ENCODE measurements at regions not wholly inside any gene's neighbourhood (a gene's known extent, or its start where the extent isn't known, plus 50 kb on each side); places are given as distances from the start of the nearest gene placed in this dataset.
"Not testable (repeated sequence)": the region's sequence is repeated elsewhere in the genome, so short reads cannot be mapped to it uniquely, and the experiment has no call there.

DNA sequence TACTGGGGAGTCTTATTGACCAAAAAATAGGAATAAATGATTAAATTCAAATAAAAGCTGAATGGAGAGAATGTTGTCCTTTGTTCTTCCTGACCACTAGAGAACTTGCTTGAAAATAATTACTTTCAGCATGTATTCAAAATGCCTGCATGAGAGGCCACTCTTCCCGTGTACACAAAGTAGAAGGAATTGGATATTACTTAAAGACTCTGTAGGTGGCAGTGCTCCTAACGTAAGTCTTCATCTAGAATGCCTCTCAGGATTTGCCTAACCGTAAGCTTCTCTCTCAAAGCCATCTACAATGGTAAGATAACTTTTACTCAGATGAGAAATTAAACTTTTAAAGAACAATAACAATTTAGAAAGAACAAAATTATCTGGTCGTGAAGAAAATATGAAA is 620.0 kb upstream of the CCNG1 start:
- Histone ChIP-seq H3K9me3 (ENCODE audit: low read length) (no peaks in the 10 kb centered on the region), H3K9me2 (ENCODE audit: insufficient read depth, low read length) (no peaks in the 10 kb centered on the region), H3K79me2 (replicated peaks; ENCODE audit: insufficient read depth, low read length) (no peaks in the 10 kb centered on the region), H4K20me1 (ENCODE audit: insufficient read depth) (no peaks in the 10 kb centered on the region), H3K27me3 (ENCODE audit: insufficient read depth, low read depth, low read length) (no peaks in the 10 kb centered on the region), H3K4me3 (ENCODE audit: low read length) (no peak overlapping the region), H3F3A (ENCODE audit: insufficient read depth, low read length, poor library complexity, severe bottlenecking) (no peaks in the 10 kb centered on the region), H3K27ac (ENCODE audit: low read length) (no peak overlapping the region), H3K36me3 (ENCODE audit: insufficient read depth, low read length) (no peaks in the 10 kb centered on the region), H3K4me2 (ENCODE audit: low read length) (no peak overlapping the region), H3K9ac (ENCODE audit: low read length) (no peak overlapping the region), H2AFZ (ENCODE audit: low read depth, low read length) (no peak overlapping the region)
- no peak for TF ChIP-seq POLR2AphosphoS5 (IDR thresholded peaks at IDR 0.05)
- TF ChIP-seq MXI1 (conservative IDR thresholded peaks at IDR 0.05; ENCODE audit: poor library complexity, severe bottlenecking) = no peak
- TF ChIP-seq RAD21 (conservative IDR thresholded peaks at IDR 0.05) = no peak
- TF ChIP-seq TAF1 (IDR thresholded peaks at IDR 0.05; ENCODE audit: low read depth) = no peak
- no peak for TF ChIP-seq EP300 (conservative IDR thresholded peaks at IDR 0.05; ENCODE audit: poor library complexity, severe bottlenecking)
- TF ChIP-seq, protein P1, sequence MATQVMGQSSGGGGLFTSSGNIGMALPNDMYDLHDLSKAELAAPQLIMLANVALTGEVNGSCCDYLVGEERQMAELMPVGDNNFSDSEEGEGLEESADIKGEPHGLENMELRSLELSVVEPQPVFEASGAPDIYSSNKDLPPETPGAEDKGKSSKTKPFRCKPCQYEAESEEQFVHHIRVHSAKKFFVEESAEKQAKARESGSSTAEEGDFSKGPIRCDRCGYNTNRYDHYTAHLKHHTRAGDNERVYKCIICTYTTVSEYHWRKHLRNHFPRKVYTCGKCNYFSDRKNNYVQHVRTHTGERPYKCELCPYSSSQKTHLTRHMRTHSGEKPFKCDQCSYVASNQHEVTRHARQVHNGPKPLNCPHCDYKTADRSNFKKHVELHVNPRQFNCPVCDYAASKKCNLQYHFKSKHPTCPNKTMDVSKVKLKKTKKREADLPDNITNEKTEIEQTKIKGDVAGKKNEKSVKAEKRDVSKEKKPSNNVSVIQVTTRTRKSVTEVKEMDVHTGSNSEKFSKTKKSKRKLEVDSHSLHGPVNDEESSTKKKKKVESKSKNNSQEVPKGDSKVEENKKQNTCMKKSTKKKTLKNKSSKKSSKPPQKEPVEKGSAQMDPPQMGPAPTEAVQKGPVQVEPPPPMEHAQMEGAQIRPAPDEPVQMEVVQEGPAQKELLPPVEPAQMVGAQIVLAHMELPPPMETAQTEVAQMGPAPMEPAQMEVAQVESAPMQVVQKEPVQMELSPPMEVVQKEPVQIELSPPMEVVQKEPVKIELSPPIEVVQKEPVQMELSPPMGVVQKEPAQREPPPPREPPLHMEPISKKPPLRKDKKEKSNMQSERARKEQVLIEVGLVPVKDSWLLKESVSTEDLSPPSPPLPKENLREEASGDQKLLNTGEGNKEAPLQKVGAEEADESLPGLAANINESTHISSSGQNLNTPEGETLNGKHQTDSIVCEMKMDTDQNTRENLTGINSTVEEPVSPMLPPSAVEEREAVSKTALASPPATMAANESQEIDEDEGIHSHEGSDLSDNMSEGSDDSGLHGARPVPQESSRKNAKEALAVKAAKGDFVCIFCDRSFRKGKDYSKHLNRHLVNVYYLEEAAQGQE (IDR thresholded peaks at IDR 0.05; ENCODE audit: borderline replicate concordance) = no peak
- TF ChIP-seq SMC3 (conservative IDR thresholded peaks at IDR 0.05; ENCODE audit: poor library complexity) = no peak

DNA sequence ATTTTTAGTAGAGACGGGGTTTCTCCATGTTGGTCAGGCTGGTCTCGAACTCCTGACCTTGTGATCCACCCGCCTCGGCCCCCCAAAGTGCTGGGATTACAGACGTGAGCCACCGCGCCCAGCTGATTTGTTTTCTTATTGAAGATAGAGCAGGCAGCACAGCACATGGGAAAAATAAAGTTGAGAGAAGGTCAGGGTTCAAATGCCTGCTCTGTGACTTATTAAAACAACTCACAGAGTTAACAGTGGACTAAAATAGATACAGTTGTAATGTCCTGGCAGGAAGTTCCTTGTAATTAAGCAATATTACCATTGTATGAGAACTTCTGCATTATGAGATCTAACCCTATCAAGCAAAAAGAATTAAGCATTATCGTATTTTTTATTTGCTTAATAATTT is 615.7 kb upstream of the CCNG1 start:
- not testable (repeated sequence) for H3K79me2 ChIP-seq (replicated peaks; ENCODE audit: insufficient read depth, low read length); H3K9ac ChIP-seq (ENCODE audit: low read length); H3F3A ChIP-seq (ENCODE audit: insufficient read depth, low read length, poor library complexity, severe bottlenecking); H3K4me2 ChIP-seq (ENCODE audit: low read length); H4K20me1 ChIP-seq (ENCODE audit: insufficient read depth); H3K9me2 ChIP-seq (ENCODE audit: insufficient read depth, low read length); H3K36me3 ChIP-seq (ENCODE audit: insufficient read depth, low read length); H3K4me3 ChIP-seq (ENCODE audit: low read length); H3K27me3 ChIP-seq (ENCODE audit: insufficient read depth, low read depth, low read length); H2AFZ ChIP-seq (ENCODE audit: low read depth, low read length); H3K27ac ChIP-seq (ENCODE audit: low read length); H3K9me3 ChIP-seq (ENCODE audit: low read length)

DNA sequence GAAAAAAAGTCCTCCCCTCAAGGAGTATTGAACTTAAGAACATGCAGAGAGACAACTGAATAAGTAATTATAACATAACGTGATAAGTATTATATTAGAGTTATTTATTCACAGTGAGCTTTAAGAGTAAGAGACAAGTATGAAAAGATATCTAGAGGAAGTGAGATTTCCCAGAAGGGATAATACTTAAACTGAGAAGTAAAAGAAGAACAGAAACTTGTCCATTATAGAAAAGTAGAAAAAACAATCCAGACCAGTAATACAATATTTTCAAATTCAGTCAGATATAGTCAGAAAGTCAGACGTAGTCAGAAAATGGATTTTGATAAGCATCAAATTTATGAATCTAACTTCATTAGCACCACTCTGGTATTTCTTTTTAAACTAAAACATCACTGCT is 613.0 kb upstream of the CCNG1 start:
- no peaks in the 10 kb centered on the region for H3K79me2 ChIP-seq (replicated peaks; ENCODE audit: insufficient read depth, low read length)
- H3F3A ChIP-seq (ENCODE audit: insufficient read depth, low read length, poor library complexity, severe bottlenecking) = no peaks in the 10 kb centered on the region
- H3K36me3 ChIP-seq (ENCODE audit: insufficient read depth, low read length) = no peaks in the 10 kb centered on the region
- no peaks in the 10 kb centered on the region for H3K9me2 ChIP-seq (ENCODE audit: insufficient read depth, low read length)
- no peak overlapping the region for H3K4me2 ChIP-seq (ENCODE audit: low read length)
- no peaks in the 10 kb centered on the region for H4K20me1 ChIP-seq (ENCODE audit: insufficient read depth)
- H3K27ac ChIP-seq (ENCODE audit: low read length) = no peak overlapping the region
- H3K9ac ChIP-seq (ENCODE audit: low read length) = no peak overlapping the region
- no peak overlapping the region for H3K4me3 ChIP-seq (ENCODE audit: low read length)
- H2AFZ ChIP-seq (ENCODE audit: low read depth, low read length) = no peak overlapping the region
- H3K9me3 ChIP-seq (ENCODE audit: low read length) = no peaks in the 10 kb centered on the region
- no peak for TF ChIP-seq EP300 (conservative IDR thresholded peaks at IDR 0.05; ENCODE audit: poor library complexity, severe bottlenecking)
- TF ChIP-seq, protein P1 (IDR thresholded peaks at IDR 0.05; ENCODE audit: borderline replicate concordance) = no peak
- TF ChIP-seq MXI1 (conservative IDR thresholded peaks at IDR 0.05; ENCODE audit: poor library complexity, severe bottlenecking) = no peak
- TF ChIP-seq, protein P2, sequence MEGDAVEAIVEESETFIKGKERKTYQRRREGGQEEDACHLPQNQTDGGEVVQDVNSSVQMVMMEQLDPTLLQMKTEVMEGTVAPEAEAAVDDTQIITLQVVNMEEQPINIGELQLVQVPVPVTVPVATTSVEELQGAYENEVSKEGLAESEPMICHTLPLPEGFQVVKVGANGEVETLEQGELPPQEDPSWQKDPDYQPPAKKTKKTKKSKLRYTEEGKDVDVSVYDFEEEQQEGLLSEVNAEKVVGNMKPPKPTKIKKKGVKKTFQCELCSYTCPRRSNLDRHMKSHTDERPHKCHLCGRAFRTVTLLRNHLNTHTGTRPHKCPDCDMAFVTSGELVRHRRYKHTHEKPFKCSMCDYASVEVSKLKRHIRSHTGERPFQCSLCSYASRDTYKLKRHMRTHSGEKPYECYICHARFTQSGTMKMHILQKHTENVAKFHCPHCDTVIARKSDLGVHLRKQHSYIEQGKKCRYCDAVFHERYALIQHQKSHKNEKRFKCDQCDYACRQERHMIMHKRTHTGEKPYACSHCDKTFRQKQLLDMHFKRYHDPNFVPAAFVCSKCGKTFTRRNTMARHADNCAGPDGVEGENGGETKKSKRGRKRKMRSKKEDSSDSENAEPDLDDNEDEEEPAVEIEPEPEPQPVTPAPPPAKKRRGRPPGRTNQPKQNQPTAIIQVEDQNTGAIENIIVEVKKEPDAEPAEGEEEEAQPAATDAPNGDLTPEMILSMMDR (IDR thresholded peaks at IDR 0.05; ENCODE audit: poor library complexity, severe bottlenecking) = no peak
- no peaks in the 10 kb centered on the region for H3K27me3 ChIP-seq (ENCODE audit: insufficient read depth, low read depth, low read length)

Measured in neural cell (in vitro differentiated cells).